ENCODE measurements at regions not wholly inside any gene's neighbourhood (a gene's known extent, or its start where the extent isn't known, plus 50 kb on each side); places are given as distances from the start of the nearest gene placed in this dataset.

GRCh38 chr11:128093689-128094088, 493.7 kb downstream of the ETS1 start:
- no peak overlapping the region for H3K4me3 ChIP-seq (ENCODE audit: control insufficient read depth, low read depth, low read length)
- DNase-seq (ENCODE audit: low read depth), result no peak
- no peak for TF ChIP-seq CTCF (IDR thresholded peaks at IDR 0.05; ENCODE audit: control insufficient read depth, insufficient read depth, low read depth, low read length, missing control alignments)

- no peak for TF ChIP-seq CTCF (IDR thresholded peaks at IDR 0.05; ENCODE audit: control insufficient read depth, insufficient read depth, low read depth, low read length, missing control alignments)
- no peak for DNase-seq (ENCODE audit: low read depth)
- H3K4me3 ChIP-seq (ENCODE audit: control insufficient read depth, low read depth, low read length), result no peak overlapping the region
Observed at GRCh38 chr11:128089962-128090361, 497.4 kb downstream of the ETS1 start.

- H3K4me3 ChIP-seq (ENCODE audit: control insufficient read depth, low read depth, low read length), result no peak overlapping the region
- no peak for TF ChIP-seq CTCF (IDR thresholded peaks at IDR 0.05; ENCODE audit: control insufficient read depth, insufficient read depth, low read depth, low read length, missing control alignments)
- DNase-seq (ENCODE audit: low read depth), result no peak
Observed at GRCh38 chr11:128086794-128087193, 500.6 kb downstream of the ETS1 start.

GRCh38 chr11:128085276-128085675, 502.1 kb downstream of the ETS1 start:
- no peak for DNase-seq (ENCODE audit: low read depth)
- no peak overlapping the region for H3K4me3 ChIP-seq (ENCODE audit: control insufficient read depth, low read depth, low read length)
- no peak for TF ChIP-seq CTCF (IDR thresholded peaks at IDR 0.05; ENCODE audit: control insufficient read depth, insufficient read depth, low read depth, low read length, missing control alignments)

- H3K4me3 ChIP-seq (ENCODE audit: control insufficient read depth, low read depth, low read length), result no peak overlapping the region
- DNase-seq (ENCODE audit: low read depth), result no peak
- TF ChIP-seq CTCF (IDR thresholded peaks at IDR 0.05; ENCODE audit: control insufficient read depth, insufficient read depth, low read depth, low read length, missing control alignments), result no peak
Observed at GRCh38 chr11:128082574-128082973, 504.8 kb downstream of the ETS1 start.

GRCh38 chr11:128069665-128070064, 517.7 kb downstream of the ETS1 start:
- no peak overlapping the region for H3K4me3 ChIP-seq (ENCODE audit: control insufficient read depth, low read depth, low read length)
- TF ChIP-seq CTCF (IDR thresholded peaks at IDR 0.05; ENCODE audit: control insufficient read depth, insufficient read depth, low read depth, low read length, missing control alignments), result no peak
- no peak for DNase-seq (ENCODE audit: low read depth)

GRCh38 chr11:128067780-128068179, 519.6 kb downstream of the ETS1 start:
- DNase-seq (ENCODE audit: low read depth), result no peak
- TF ChIP-seq CTCF (IDR thresholded peaks at IDR 0.05; ENCODE audit: control insufficient read depth, insufficient read depth, low read depth, low read length, missing control alignments), result no peak
- H3K4me3 ChIP-seq (ENCODE audit: control insufficient read depth, low read depth, low read length), result no peak overlapping the region

All from AG09309 (cell line).